ENCODE measurements at regions not wholly inside any gene's neighbourhood (a gene's known extent, or its start where the extent isn't known, plus 50 kb on each side); places are given as distances from the start of the nearest gene placed in this dataset.

DNA sequence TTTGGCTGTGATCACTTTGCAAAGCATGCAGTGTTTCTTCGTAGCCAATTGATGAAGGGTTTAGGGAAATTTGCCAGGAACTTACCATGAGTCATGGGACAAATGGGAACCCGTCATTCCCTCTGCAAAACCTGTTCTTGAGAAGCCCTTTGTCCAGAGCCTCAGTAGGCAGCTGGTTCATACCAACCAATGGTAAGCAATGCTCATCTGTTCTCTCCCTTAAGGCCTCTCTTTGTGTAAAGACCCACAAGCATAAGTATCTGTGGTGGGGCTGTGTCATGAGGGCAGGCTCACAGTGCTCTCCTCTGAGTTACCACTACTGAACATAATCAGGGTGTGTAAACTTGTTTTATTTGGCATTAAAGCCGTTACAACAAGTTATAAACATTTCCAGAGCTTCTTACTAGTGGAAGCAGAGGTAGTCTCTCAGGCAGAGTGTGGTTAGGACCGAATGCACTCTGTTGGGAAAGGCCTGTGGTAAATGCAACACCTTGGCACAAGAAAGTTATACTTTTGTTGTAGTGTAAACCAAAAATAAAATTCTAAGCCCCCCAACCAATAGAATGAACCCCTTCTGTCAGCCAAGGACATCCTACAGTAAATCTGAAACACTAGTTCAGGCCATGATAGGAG is 119.8 kb downstream of the SINHCAF start:
- in situ Hi-C loops (cut with MboI; ENCODE audit: low sequenced_read_pairs) = no loop called here
- peaks cover 11% of the 10 kb centered on the region; the same call in 1 of the 2 replicates for H3K27me3 ChIP-seq (ENCODE audit: low read depth)
- H3K4me1 ChIP-seq = no peaks in the 10 kb centered on the region
- no peak overlapping the region for H3K4me3 ChIP-seq
- H3K36me3 ChIP-seq (replicated peaks) = no peaks in the 10 kb centered on the region
- H3K9me3 ChIP-seq = no peaks in the 10 kb centered on the region
- no peak for DNase-seq (ENCODE audit: low spot score in 2 of 2)

DNA sequence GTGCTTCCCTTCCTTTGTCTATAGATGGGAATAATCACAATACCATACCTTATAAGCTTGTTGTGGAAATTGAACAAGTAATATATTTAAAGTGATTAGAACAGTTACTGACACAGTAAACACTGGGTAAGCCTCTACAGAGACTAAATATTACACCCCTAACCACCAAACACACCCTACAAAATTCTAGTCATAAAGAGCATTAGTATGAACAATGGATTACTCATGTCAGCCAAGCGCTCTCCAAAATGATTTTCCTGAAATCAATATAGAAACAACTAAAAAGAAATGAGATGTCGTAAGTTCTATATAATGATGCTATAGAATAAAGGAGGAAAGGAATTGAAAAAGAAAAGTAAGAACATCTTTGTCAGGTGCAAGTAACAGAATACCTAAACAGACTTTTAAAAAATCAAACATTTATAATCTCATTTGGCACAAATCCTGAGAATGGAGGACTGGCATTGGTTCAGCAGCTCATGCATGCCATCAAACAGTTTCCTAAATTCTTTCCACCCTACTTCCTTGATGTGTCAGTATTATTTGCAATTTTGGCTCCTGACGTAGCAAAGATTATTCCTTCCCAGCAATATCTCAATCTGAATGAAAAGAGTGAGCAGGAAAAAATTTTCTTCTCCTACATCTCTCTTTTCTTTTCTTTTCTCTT is 118.0 kb downstream of the SINHCAF start:
- H3K4me3 ChIP-seq = no peak overlapping the region
- no peak for DNase-seq (ENCODE audit: low spot score in 2 of 2)
- in situ Hi-C loops (cut with MboI; ENCODE audit: low sequenced_read_pairs) = no loop called here
- H3K36me3 ChIP-seq (replicated peaks) = no peaks in the 10 kb centered on the region
- H3K27me3 ChIP-seq (ENCODE audit: low read depth) = peaks cover 6% of the 10 kb centered on the region; the same call in 1 of the 2 replicates
- no peaks in the 10 kb centered on the region for H3K4me1 ChIP-seq
- H3K9me3 ChIP-seq = no peaks in the 10 kb centered on the region

DNA sequence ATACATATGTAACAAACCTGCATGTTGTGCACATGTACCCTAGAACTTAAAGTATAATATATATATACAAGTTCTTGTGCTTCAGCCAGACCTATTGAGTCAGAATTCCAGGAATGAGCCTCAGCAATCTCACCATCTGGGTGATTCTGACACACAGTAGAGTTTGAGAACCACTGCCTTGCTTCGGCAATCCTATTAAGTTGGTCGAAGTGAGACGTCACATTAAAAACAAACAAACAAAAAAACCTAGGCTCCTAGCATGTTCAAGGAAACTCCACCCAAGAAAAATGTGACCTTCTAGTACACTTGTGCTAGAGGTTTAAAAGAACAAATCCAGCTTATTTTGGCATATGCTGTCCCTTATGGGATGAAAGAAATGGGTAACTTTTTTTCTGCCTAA is 115.8 kb downstream of the SINHCAF start:
- in situ Hi-C loops (cut with MboI; ENCODE audit: low sequenced_read_pairs) = no loop called here
- no peaks in the 10 kb centered on the region for H3K27me3 ChIP-seq (ENCODE audit: low read depth)
- DNase-seq (ENCODE audit: low spot score in 2 of 2) = no peak
- no peak overlapping the region for H3K4me3 ChIP-seq
- no peaks in the 10 kb centered on the region for H3K9me3 ChIP-seq
- no peaks in the 10 kb centered on the region for H3K4me1 ChIP-seq
- H3K36me3 ChIP-seq (replicated peaks) = no peaks in the 10 kb centered on the region

- no peaks in the 10 kb centered on the region for H3K4me1 ChIP-seq
- H3K4me3 ChIP-seq = no peak overlapping the region
- in situ Hi-C loops (cut with MboI; ENCODE audit: low sequenced_read_pairs) = no loop called here
- H3K9me3 ChIP-seq = no peaks in the 10 kb centered on the region
- no peaks in the 10 kb centered on the region for H3K27me3 ChIP-seq (ENCODE audit: low read depth)
- DNase-seq (ENCODE audit: low spot score in 2 of 2) = no peak
- no peaks in the 10 kb centered on the region for H3K36me3 ChIP-seq (replicated peaks)
Measured at GRCh38 chr12:31210541-31210940, 115.4 kb downstream of the SINHCAF start.

- H3K4me3 ChIP-seq = no peak overlapping the region
- no peaks in the 10 kb centered on the region for H3K27me3 ChIP-seq (ENCODE audit: low read depth)
- in situ Hi-C loops (cut with MboI; ENCODE audit: low sequenced_read_pairs) = no loop called here
Measured at GRCh38 chr12:31214626-31215517, 111.1 kb downstream of the SINHCAF start.

GRCh38 chr12:31215518-31216232 is 110.3 kb downstream of the SINHCAF start:
- Histone ChIP-seq H3K36me3 (replicated peaks) (no peaks in the 10 kb centered on the region), H3K4me3 (no peak overlapping the region), H3K4me1 (peaks cover 12% of the 10 kb centered on the region), H3K9me3 (no peaks in the 10 kb centered on the region), H3K27me3 (ENCODE audit: low read depth) (no peaks in the 10 kb centered on the region)
- in situ Hi-C loops (cut with MboI; ENCODE audit: low sequenced_read_pairs) = no loop called here
- no peak for DNase-seq (ENCODE audit: low spot score in 2 of 2)

More at GRCh38 chr12:31214626-31215517, 111.1 kb downstream of the SINHCAF start:
- DNase-seq (ENCODE audit: low spot score in 2 of 2) = no peak
- no peaks in the 10 kb centered on the region for H3K36me3 ChIP-seq (replicated peaks)
- no peaks in the 10 kb centered on the region for H3K9me3 ChIP-seq
- H3K4me1 ChIP-seq = peaks cover 12% of the 10 kb centered on the region

DNA sequence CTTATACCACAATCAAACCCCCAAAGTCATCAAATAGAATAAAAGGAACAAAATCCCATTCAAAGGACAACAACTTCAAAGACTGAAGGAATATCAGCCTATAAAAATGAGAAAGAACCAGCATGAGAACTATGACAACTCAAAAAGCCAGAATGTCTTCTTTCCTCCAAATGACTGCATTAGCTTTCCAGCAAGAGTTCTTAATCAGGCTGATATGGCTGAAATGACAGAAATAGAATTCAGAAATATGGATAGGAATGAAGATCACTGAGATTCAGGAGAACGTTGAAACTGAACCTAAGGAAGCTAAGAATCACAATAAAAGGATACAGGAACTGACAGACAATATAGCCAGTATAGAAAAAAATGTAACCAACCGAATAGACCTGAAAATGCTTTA is 109.5 kb downstream of the SINHCAF start:
- no peaks in the 10 kb centered on the region for H3K36me3 ChIP-seq (replicated peaks)
- no peaks in the 10 kb centered on the region for H3K27me3 ChIP-seq (ENCODE audit: low read depth)
- in situ Hi-C loops (cut with MboI; ENCODE audit: low sequenced_read_pairs) = no loop called here
- no peak for DNase-seq (ENCODE audit: low spot score in 2 of 2)
- H3K4me3 ChIP-seq = no peak overlapping the region
- no peaks in the 10 kb centered on the region for H3K9me3 ChIP-seq
- H3K4me1 ChIP-seq = peaks cover 19% of the 10 kb centered on the region

- in situ Hi-C loops (cut with MboI; ENCODE audit: low sequenced_read_pairs) = no loop called here
- H3K4me3 ChIP-seq = no peak overlapping the region
- no peaks in the 10 kb centered on the region for H3K27me3 ChIP-seq (ENCODE audit: low read depth)
- no peak for DNase-seq (ENCODE audit: low spot score in 2 of 2)
- H3K36me3 ChIP-seq (replicated peaks) = no peaks in the 10 kb centered on the region
- H3K4me1 ChIP-seq = peaks cover 19% of the 10 kb centered on the region
- H3K9me3 ChIP-seq = no peaks in the 10 kb centered on the region
Measured at GRCh38 chr12:31217356-31218130, 108.4 kb downstream of the SINHCAF start.

DNA sequence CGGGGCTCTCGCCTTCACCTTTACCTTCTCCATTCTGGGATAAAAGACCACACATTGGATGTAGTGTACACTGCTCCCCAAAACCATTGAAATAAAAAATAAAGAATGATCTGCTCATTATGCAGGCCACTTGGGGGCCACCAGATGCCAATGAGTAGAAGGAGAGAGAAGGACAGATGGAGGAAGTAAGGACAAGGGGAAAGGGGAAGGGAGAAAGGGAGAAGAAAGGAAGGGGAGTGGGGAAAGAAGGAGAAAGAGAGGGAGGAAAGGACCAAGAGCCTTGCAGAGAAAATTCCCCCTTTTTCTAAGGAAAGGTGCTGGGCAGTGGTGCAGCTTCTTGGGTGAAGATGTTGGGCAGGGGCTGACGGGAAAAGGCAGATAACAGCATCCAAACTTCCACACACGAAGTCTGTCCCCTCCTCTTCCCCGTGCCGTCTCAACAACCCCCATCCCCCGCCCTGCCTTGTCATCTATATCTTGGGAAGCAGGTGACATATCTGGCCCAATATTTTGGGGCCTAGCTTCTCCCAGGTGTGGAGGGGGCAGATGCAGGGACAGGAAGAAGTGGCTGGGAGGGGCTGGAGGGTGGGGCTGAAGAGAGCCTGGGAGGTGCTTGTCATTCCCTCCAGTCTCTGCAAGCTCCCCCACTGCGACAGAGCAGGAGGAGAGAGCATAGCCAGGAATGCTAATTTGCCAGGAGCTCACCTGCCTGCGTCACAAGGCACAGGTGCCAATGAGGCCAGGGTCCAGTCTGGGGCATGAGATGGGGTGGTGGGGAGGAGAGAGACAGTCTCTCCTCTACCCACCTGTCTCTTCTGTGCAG is 107.5 kb downstream of the SINHCAF start:
- H3K4me3 ChIP-seq = no peak overlapping the region
- H3K4me1 ChIP-seq = peaks cover 19% of the 10 kb centered on the region
- H3K36me3 ChIP-seq (replicated peaks) = no peaks in the 10 kb centered on the region
- no peak for DNase-seq (ENCODE audit: low spot score in 2 of 2)
- no peaks in the 10 kb centered on the region for H3K9me3 ChIP-seq
- H3K27me3 ChIP-seq (ENCODE audit: low read depth) = no peaks in the 10 kb centered on the region
- in situ Hi-C loops (cut with MboI; ENCODE audit: low sequenced_read_pairs) = no loop called here

GRCh38 chr12:31219521-31219920 is 106.4 kb downstream of the SINHCAF start:
- in situ Hi-C loops (cut with MboI; ENCODE audit: low sequenced_read_pairs) = no loop called here
- Histone ChIP-seq H3K27me3 (ENCODE audit: low read depth) (no peaks in the 10 kb centered on the region), H3K36me3 (replicated peaks) (no peaks in the 10 kb centered on the region)

DNA sequence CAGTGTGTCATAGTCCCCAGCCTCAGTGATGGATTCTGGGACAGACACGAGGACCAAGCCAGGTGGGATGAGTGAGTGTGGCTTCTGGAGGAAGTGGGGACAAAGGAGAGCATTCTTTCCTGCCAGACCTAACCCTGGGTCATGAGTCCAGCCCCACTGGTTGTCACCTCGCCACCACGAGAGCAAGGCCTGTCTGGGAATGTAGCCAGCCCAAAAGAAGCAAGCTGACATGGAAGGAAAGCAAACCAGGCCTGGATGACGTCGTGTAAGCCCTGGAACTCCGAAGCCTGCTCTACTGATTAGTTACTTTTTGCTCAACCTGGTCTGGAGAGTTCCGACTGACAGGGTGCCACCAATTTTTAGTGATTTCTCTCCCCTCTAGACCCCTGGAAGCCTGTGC is 105.9 kb downstream of the SINHCAF start:
- no peaks in the 10 kb centered on the region for H3K36me3 ChIP-seq (replicated peaks)
- no peak overlapping the region for H3K4me3 ChIP-seq
- peaks cover 19% of the 10 kb centered on the region for H3K4me1 ChIP-seq
- no peaks in the 10 kb centered on the region for H3K9me3 ChIP-seq
- in situ Hi-C loops (cut with MboI; ENCODE audit: low sequenced_read_pairs) = no loop called here
- no peak for DNase-seq (ENCODE audit: low spot score in 2 of 2)
- no peaks in the 10 kb centered on the region for H3K27me3 ChIP-seq (ENCODE audit: low read depth)

More at GRCh38 chr12:31219521-31219920, 106.4 kb downstream of the SINHCAF start:
- DNase-seq (ENCODE audit: low spot score in 2 of 2) = no peak
- H3K4me3 ChIP-seq = no peak overlapping the region
- no peaks in the 10 kb centered on the region for H3K9me3 ChIP-seq
- peaks cover 19% of the 10 kb centered on the region for H3K4me1 ChIP-seq
